Neural cell (in vitro differentiated cells): ENCODE measurements at regions not wholly inside any gene's neighbourhood (a gene's known extent, or its start where the extent isn't known, plus 50 kb on each side); places are given as distances from the start of the nearest gene placed in this dataset.

ENCODE experiments used
- H2AFZ ChIP-seq: fragments of 200-600, 300-800 bp; sonication (generic), shearing (Covaris generic); 2 replicates; pipeline ENCODE4 v1.6.0; 2014; ENCODE audit warnings: low read depth, mild to moderate bottlenecking, antibody characterized with exemption, low read length, moderate library complexity
- H3F3A ChIP-seq: fragments of 200-600 bp; shearing (Covaris generic); 2 replicates; pipeline ENCODE4 v1.6.1; 2016; ENCODE audit warnings: mild to moderate bottlenecking, moderate library complexity, mixed read lengths, antibody characterized with exemption, low read length; ENCODE audit not compliant: insufficient read depth, poor library complexity, severe bottlenecking
- H3K27ac ChIP-seq: fragments of 200-600, 300-800 bp; sonication (generic), shearing (Covaris generic); 2 replicates; pipeline ENCODE4 v1.5.1; 2014; ENCODE audit warnings: mild to moderate bottlenecking, low read length, moderate library complexity
- H3K27me3 ChIP-seq: fragments of 300-800, 200-600 bp; sonication (generic), shearing (Covaris generic); 2 replicates; pipeline ENCODE4 v1.6.0; 2014; ENCODE audit warnings: mild to moderate bottlenecking, low read depth, low read length, moderate library complexity; ENCODE audit not compliant: insufficient read depth
- H3K36me3 ChIP-seq: fragments of 300-800, 200-600 bp; sonication (generic), shearing (Covaris generic); 2 replicates; pipeline ENCODE4 v1.5.1; 2014; ENCODE audit warnings: mild to moderate bottlenecking, antibody characterized with exemption, low read length, moderate library complexity; ENCODE audit not compliant: insufficient read depth
- H3K4me2 ChIP-seq: fragments of 300-800, 200-600 bp; sonication (generic), shearing (Covaris generic); 2 replicates; pipeline ENCODE4 v1.6.0; 2014; ENCODE audit warnings: mild to moderate bottlenecking, low read length
- H3K4me3 ChIP-seq: fragments of 300-800, 200-600 bp; sonication (generic), shearing (Covaris generic); 2 replicates; pipeline ENCODE4 v1.5.1; 2014; ENCODE audit warnings: mild to moderate bottlenecking, low read length, moderate library complexity
- H3K79me2 ChIP-seq: fragments of 200-600 bp; shearing (Covaris generic); replicated peaks from 2 replicates; pipeline ENCODE4 v1.6.0; 2014; ENCODE audit warnings: mild to moderate bottlenecking, low read length, moderate library complexity; ENCODE audit not compliant: insufficient read depth
- H3K9ac ChIP-seq: fragments of 300-800, 200-600 bp; sonication (generic), shearing (Covaris generic); 2 replicates; pipeline ENCODE4 v1.6.1; 2016; ENCODE audit warnings: mild to moderate bottlenecking, low read length, mixed read lengths
- H3K9me2 ChIP-seq: fragments of 200-600 bp; shearing (Covaris generic); 2 replicates; pipeline ENCODE4 v1.6.1; 2016; ENCODE audit warnings: mild to moderate bottlenecking, low read length, mixed read lengths; ENCODE audit not compliant: insufficient read depth
- H3K9me3 ChIP-seq: fragments of 200-600, 300-800 bp; sonication (generic), shearing (Covaris generic); 2 replicates; pipeline ENCODE4 v1.6.1; 2016; ENCODE audit warnings: mild to moderate bottlenecking, mixed run types, low read length, moderate library complexity, mixed read lengths
- H4K20me1 ChIP-seq: fragments of 200-600 bp; shearing (Covaris generic); 2 replicates; pipeline ENCODE4 v1.6.1; 2016; ENCODE audit warnings: mild to moderate bottlenecking, mixed run types; ENCODE audit not compliant: insufficient read depth
- CTCF ChIP-seq: fragments of 450-650 bp; IDR thresholded peaks from 2 replicates; pipeline ENCODE4 v1.5.1; 2014; ENCODE audit warnings: antibody characterized with exemption, mild to moderate bottlenecking, moderate library complexity; ENCODE audit not compliant: poor library complexity, severe bottlenecking
- EP300 ChIP-seq: fragments of 450-650 bp; conservative IDR thresholded peaks from 2 replicates; pipeline ENCODE4 v1.6.1; 2014; ENCODE audit warnings: antibody characterized with exemption, mild to moderate bottlenecking, moderate library complexity; ENCODE audit not compliant: poor library complexity, severe bottlenecking
- EZH2 ChIP-seq: fragments of 200-600, 300-800 bp; shearing (Covaris generic), sonication (generic); IDR thresholded peaks from 2 replicates; pipeline ENCODE4 v1.6.1; 2014; ENCODE audit warnings: antibody characterized with exemption, low read length, borderline replicate concordance, mild to moderate bottlenecking; ENCODE audit not compliant: insufficient read depth, poor library complexity, severe bottlenecking
- MXI1 ChIP-seq: fragments of 450-650 bp; conservative IDR thresholded peaks from 2 replicates; pipeline ENCODE4 v1.6.1; 2014; ENCODE audit warnings: antibody characterized with exemption, mild to moderate bottlenecking; ENCODE audit not compliant: poor library complexity, severe bottlenecking
- POLR2AphosphoS5 ChIP-seq: IDR thresholded peaks from 2 replicates; pipeline ENCODE4 v1.6.1; 2012
- RAD21 ChIP-seq: fragments of 450-650 bp; conservative IDR thresholded peaks from 2 replicates; pipeline ENCODE4 v1.6.1; 2014; ENCODE audit warnings: antibody characterized with exemption, mild to moderate bottlenecking, moderate library complexity
- REST ChIP-seq: IDR thresholded peaks from 2 replicates; pipeline ENCODE4 v1.6.1; 2012; ENCODE audit warnings: borderline replicate concordance
- SMC3 ChIP-seq: fragments of 450-650 bp; conservative IDR thresholded peaks from 2 replicates; pipeline ENCODE4 v1.6.1; 2014; ENCODE audit warnings: antibody characterized with exemption, mild to moderate bottlenecking, moderate library complexity; ENCODE audit not compliant: poor library complexity
- TAF1 ChIP-seq: IDR thresholded peaks from 2 replicates; pipeline ENCODE4 v1.6.1; 2012; ENCODE audit warnings: low read depth

GRCh38 chr10:2049560-2049959, 312.2 kb upstream of the ADARB2 start:
- Histone ChIP-seq H3K9ac (no peak overlapping the region), H3K9me3 (no peaks in the 10 kb centered on the region), H2AFZ (no peak overlapping the region), H3K36me3 (no peaks in the 10 kb centered on the region), H3K27ac (no peak overlapping the region), H3K27me3 (no peaks in the 10 kb centered on the region), H3F3A (no peaks in the 10 kb centered on the region), H3K9me2 (no peaks in the 10 kb centered on the region), H3K79me2 (no peaks in the 10 kb centered on the region), H3K4me3 (no peak overlapping the region), H4K20me1 (no peaks in the 10 kb centered on the region), H3K4me2 (no peak overlapping the region)
- no peak for TF ChIP-seq EP300
- TF ChIP-seq RAD21 = no peak
- TF ChIP-seq REST = no peak
- TF ChIP-seq CTCF = no peak
- no peak for TF ChIP-seq TAF1
- TF ChIP-seq SMC3 = no peak
- no peak for TF ChIP-seq EZH2
- TF ChIP-seq MXI1 = no peak
- no peak for TF ChIP-seq POLR2AphosphoS5

GRCh38 chr10:2048337-2048973, 311.1 kb upstream of the ADARB2 start:
- Histone ChIP-seq H3K27me3 (no peaks in the 10 kb centered on the region), H3K4me2 (no peak overlapping the region), H3K4me3 (no peak overlapping the region), H3K9ac (no peak overlapping the region), H4K20me1 (no peaks in the 10 kb centered on the region), H2AFZ (no peak overlapping the region), H3K36me3 (no peaks in the 10 kb centered on the region), H3K79me2 (no peaks in the 10 kb centered on the region), H3F3A (no peaks in the 10 kb centered on the region), H3K27ac (no peak overlapping the region), H3K9me3 (no peaks in the 10 kb centered on the region), H3K9me2 (no peaks in the 10 kb centered on the region)
- TF ChIP-seq SMC3 = no peak
- TF ChIP-seq REST = no peak
- TF ChIP-seq EP300 = no peak
- TF ChIP-seq TAF1 = no peak
- no peak for TF ChIP-seq EZH2
- no peak for TF ChIP-seq POLR2AphosphoS5
- TF ChIP-seq MXI1 = no peak
- no peak for TF ChIP-seq RAD21
- no peak for TF ChIP-seq CTCF
